HL-60 (cell line): ENCODE measurements at regions not wholly inside any gene's neighbourhood (a gene's known extent, or its start where the extent isn't known, plus 50 kb on each side); places are given as distances from the start of the nearest gene placed in this dataset.

Source experiments
- DNase-seq, 2 experiments: peaks; one replicate each; pipeline ENCODE4 v3.0.0-alpha.2; 2010 to 2020; ENCODE audit warnings: low read depth in 1 of 2, low spot score in 1 of 2
- H3K27ac ChIP-seq: fragments of 250-450 bp; sonication (Bioruptor Pico); replicated peaks from 2 replicates; pipeline ENCODE4 v1.5.1; 2020; ENCODE audit warnings: mild to moderate bottlenecking, moderate library complexity
- H3K27me3 ChIP-seq: fragments of 250-450 bp; sonication (Bioruptor Pico); 2 replicates; pipeline ENCODE4 v1.5.1; 2021; ENCODE audit warnings: mild to moderate bottlenecking, moderate library complexity; ENCODE audit not compliant: insufficient read depth, poor library complexity, severe bottlenecking
- H3K4me3 ChIP-seq: replicated peaks from 2 replicates; pipeline ENCODE4 v1.5.1; 2011; ENCODE audit warnings: mild to moderate bottlenecking, control low read depth, low read length; ENCODE audit not compliant: insufficient read depth
- GABPA ChIP-seq: IDR thresholded peaks from 2 replicates; pipeline ENCODE4 v1.6.1; 2012; ENCODE audit warnings: low read depth
- POLR2AphosphoS5 ChIP-seq: IDR thresholded peaks from 2 replicates; pipeline ENCODE4 v1.6.1; 2012; ENCODE audit warnings: low read depth
- SPI1 ChIP-seq: IDR thresholded peaks from 2 replicates; pipeline ENCODE4 v1.6.1; 2012; ENCODE audit warnings: low read depth, mild to moderate bottlenecking, borderline replicate concordance
- TF ChIP-seq, protein P1 (sequence below): IDR thresholded peaks from one replicate; pipeline ENCODE4 v1.5.1; 2011; ENCODE audit warnings: low read length, control low read depth, inconsistent platforms; ENCODE audit not compliant: insufficient read depth
- TF ChIP-seq, protein P2 (sequence below): IDR thresholded peaks from 2 replicates; pipeline ENCODE4 v1.6.1; 2012; ENCODE audit warnings: low read depth; ENCODE audit not compliant: insufficient replicate concordance

DNA sequence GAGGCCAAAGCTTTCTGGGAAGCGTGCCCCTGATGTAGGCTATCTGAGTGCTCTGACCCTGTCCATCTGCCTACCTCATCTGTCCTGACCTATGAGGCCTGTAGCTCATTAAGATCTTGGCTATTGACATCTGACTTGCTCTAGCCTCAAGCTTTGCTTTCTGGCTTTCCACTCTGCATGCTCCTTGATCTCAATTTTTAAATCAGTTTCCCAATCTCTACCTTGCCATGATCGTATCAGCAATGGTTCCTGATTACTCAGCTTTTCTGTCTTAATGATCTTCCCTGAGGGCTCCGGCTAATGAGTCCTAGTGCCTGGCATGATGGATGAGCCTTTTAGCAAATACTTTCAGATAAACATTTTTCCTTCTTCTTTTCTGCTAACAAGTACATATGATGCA lies 262.0 kb downstream of the NDFIP2 start:
- no peaks in the 10 kb centered on the region for H3K27me3 ChIP-seq
- no peak for DNase-seq
- H3K4me3 ChIP-seq = no peak overlapping the region
- no peak overlapping the region for H3K27ac ChIP-seq
- TF ChIP-seq GABPA (no peak), POLR2AphosphoS5 (no peak), SPI1 (no peak)

DNA sequence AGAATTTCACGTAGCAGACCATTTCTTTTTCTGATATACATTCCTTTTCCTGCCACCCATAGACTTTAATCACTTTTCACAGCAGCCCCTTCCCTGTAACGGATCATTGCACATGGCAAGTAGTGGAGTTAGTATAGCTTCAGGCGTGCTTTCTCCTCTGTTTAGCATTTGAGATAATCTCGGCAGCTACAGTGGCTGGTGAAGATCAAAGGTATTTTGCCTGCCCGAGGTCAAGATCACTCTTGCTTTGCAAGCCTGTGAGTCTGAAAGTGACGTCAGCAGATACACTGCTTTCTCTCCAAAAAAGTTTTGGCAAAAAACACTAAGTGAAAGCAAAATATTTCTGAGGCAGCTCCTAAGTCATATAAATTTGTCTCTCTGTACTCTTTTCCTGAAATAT lies 260.0 kb downstream of the NDFIP2 start:
- H3K4me3 ChIP-seq = no peak overlapping the region
- DNase-seq = no peak
- H3K27ac ChIP-seq = no peak overlapping the region
- H3K27me3 ChIP-seq = no peaks in the 10 kb centered on the region
- TF ChIP-seq SPI1 (no peak), POLR2AphosphoS5 (no peak), GABPA (no peak)
- TF ChIP-seq, protein P1, sequence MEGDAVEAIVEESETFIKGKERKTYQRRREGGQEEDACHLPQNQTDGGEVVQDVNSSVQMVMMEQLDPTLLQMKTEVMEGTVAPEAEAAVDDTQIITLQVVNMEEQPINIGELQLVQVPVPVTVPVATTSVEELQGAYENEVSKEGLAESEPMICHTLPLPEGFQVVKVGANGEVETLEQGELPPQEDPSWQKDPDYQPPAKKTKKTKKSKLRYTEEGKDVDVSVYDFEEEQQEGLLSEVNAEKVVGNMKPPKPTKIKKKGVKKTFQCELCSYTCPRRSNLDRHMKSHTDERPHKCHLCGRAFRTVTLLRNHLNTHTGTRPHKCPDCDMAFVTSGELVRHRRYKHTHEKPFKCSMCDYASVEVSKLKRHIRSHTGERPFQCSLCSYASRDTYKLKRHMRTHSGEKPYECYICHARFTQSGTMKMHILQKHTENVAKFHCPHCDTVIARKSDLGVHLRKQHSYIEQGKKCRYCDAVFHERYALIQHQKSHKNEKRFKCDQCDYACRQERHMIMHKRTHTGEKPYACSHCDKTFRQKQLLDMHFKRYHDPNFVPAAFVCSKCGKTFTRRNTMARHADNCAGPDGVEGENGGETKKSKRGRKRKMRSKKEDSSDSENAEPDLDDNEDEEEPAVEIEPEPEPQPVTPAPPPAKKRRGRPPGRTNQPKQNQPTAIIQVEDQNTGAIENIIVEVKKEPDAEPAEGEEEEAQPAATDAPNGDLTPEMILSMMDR = no peak
- TF ChIP-seq, protein P2, sequence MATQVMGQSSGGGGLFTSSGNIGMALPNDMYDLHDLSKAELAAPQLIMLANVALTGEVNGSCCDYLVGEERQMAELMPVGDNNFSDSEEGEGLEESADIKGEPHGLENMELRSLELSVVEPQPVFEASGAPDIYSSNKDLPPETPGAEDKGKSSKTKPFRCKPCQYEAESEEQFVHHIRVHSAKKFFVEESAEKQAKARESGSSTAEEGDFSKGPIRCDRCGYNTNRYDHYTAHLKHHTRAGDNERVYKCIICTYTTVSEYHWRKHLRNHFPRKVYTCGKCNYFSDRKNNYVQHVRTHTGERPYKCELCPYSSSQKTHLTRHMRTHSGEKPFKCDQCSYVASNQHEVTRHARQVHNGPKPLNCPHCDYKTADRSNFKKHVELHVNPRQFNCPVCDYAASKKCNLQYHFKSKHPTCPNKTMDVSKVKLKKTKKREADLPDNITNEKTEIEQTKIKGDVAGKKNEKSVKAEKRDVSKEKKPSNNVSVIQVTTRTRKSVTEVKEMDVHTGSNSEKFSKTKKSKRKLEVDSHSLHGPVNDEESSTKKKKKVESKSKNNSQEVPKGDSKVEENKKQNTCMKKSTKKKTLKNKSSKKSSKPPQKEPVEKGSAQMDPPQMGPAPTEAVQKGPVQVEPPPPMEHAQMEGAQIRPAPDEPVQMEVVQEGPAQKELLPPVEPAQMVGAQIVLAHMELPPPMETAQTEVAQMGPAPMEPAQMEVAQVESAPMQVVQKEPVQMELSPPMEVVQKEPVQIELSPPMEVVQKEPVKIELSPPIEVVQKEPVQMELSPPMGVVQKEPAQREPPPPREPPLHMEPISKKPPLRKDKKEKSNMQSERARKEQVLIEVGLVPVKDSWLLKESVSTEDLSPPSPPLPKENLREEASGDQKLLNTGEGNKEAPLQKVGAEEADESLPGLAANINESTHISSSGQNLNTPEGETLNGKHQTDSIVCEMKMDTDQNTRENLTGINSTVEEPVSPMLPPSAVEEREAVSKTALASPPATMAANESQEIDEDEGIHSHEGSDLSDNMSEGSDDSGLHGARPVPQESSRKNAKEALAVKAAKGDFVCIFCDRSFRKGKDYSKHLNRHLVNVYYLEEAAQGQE = no peak

DNA sequence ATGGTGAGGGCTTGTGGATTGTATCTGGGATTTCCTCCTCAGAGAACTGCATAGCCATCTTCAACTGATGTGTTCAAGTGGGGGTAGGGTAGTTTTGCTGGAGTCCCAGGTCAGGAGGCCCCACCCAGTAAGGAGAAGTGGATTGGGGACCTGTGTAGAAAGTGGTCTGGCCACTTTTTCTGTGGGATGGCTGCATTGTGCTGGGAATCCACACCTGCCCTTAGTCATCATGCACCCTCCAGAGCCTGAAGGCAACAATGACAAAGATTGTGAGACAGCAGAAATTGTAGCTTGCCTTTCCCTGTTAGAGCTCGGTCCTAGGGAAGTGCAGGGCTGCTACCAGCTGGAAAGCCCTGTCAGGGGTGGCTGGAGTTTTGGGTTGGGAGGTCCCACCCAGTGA lies 255.4 kb downstream of the NDFIP2 start:
- Histone ChIP-seq H3K27me3 (no peaks in the 10 kb centered on the region), H3K4me3 (no peak overlapping the region), H3K27ac (no peak overlapping the region)
- DNase-seq = no peak
- TF ChIP-seq, protein P1 = no peak
- TF ChIP-seq, protein P2 = no peak
- no peak for TF ChIP-seq GABPA
- no peak for TF ChIP-seq SPI1
- TF ChIP-seq POLR2AphosphoS5 = no peak

DNA sequence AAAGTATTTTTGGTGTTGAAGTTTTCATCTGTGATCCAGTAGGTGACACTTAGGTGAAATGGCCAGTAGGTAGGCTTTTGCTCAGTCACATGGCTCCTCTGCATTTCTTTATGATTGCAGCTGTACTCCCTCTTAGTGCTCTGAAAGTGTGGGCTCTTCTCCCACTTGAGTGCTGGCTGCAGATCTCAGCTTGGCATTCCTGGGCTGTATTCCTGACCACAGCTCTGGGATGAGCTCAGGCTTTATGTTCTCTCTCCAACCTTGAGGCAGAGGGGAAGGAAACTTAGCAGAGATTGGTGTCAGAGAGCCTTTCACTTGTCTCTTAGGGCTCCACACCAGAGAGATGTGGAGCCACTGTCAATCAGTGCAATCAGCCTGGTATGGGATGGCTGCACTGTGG lies 254.3 kb downstream of the NDFIP2 start:
- Histone ChIP-seq H3K4me3 (no peak overlapping the region), H3K27ac (no peak overlapping the region), H3K27me3 (no peaks in the 10 kb centered on the region)
- TF ChIP-seq, protein P1 = no peak
- no peak for TF ChIP-seq GABPA
- TF ChIP-seq, protein P2 = no peak
- no peak for TF ChIP-seq SPI1
- no peak for TF ChIP-seq POLR2AphosphoS5
- DNase-seq = no peak
